Astrocyte (in vitro differentiated cells and primary cell): ENCODE measurements at regions not wholly inside any gene's neighbourhood (a gene's known extent, or its start where the extent isn't known, plus 50 kb on each side); places are given as distances from the start of the nearest gene placed in this dataset.

Source experiments
- DNase-seq: peaks from one replicate; pipeline ENCODE4 v3.0.0-alpha.2; 2010; ENCODE audit warnings: low read depth
- FAIRE-seq: peaks from 2 replicates; lab custom pipeline; 2011; peaks lifted over from hg19 to GRCh38; lab: Jason Lieb, UNC
- H2AFZ ChIP-seq: 2 replicates; pipeline ENCODE4 v1.6.0; 2012; ENCODE audit warnings: low read depth, low read length, inconsistent platforms
- H3K27ac ChIP-seq: 2 replicates; pipeline ENCODE4 v1.5.1; 2011; ENCODE audit warnings: low read depth, low read length, inconsistent platforms
- H3K27me3 ChIP-seq: 2 replicates; pipeline ENCODE4 v1.6.0; 2011; ENCODE audit warnings: low read length, inconsistent platforms; ENCODE audit not compliant: insufficient read depth
- H3K36me3 ChIP-seq: 2 replicates; pipeline ENCODE4 v1.5.1; 2011; ENCODE audit warnings: low read length, inconsistent platforms; ENCODE audit not compliant: insufficient read depth
- H3K4me1 ChIP-seq: 2 replicates; pipeline ENCODE4 v1.5.1; 2011; ENCODE audit warnings: low read length, inconsistent platforms; ENCODE audit not compliant: insufficient read depth
- H3K4me2 ChIP-seq: 2 replicates; pipeline ENCODE4 v1.6.0; 2012; ENCODE audit warnings: low read length, inconsistent platforms
- H3K4me3 ChIP-seq: 2 replicates; pipeline ENCODE4 v1.5.1; 2011; ENCODE audit warnings: low read depth, mild to moderate bottlenecking, low read length, inconsistent platforms; ENCODE audit not compliant: insufficient read depth
- H3K79me2 ChIP-seq: 2 replicates; pipeline ENCODE4 v1.6.0; 2012; ENCODE audit warnings: mild to moderate bottlenecking, low read length, inconsistent platforms; ENCODE audit not compliant: insufficient read depth
- H3K9ac ChIP-seq: 2 replicates; pipeline ENCODE4 v1.6.0; 2012; ENCODE audit warnings: mild to moderate bottlenecking, low read length, inconsistent platforms
- H3K9me3 ChIP-seq: 2 replicates; pipeline ENCODE4 v1.5.1; 2012; ENCODE audit warnings: low read depth, mild to moderate bottlenecking, low read length, inconsistent platforms; ENCODE audit not compliant: insufficient read depth
- H4K20me1 ChIP-seq: 2 replicates; pipeline ENCODE4 v1.6.0; 2012; ENCODE audit warnings: low read length, inconsistent platforms; ENCODE audit not compliant: insufficient read depth
- H3K27ac Mint-ChIP-seq: one replicate; pipeline ENCODE4 v1.8.0; 2021; ENCODE audit warnings: mild to moderate bottlenecking, mixed read lengths; ENCODE audit not compliant: unreplicated experiment
- H3K27me3 Mint-ChIP-seq: one replicate; pipeline ENCODE4 v1.8.0; 2021; ENCODE audit warnings: low read depth, mixed read lengths; ENCODE audit not compliant: unreplicated experiment
- H3K36me3 Mint-ChIP-seq: one replicate; pipeline ENCODE4 v1.8.0; 2021; ENCODE audit warnings: low read depth, mixed read lengths; ENCODE audit not compliant: unreplicated experiment
- H3K4me1 Mint-ChIP-seq: one replicate; pipeline ENCODE4 v1.8.0; 2021; ENCODE audit warnings: low read depth, mixed read lengths; ENCODE audit not compliant: unreplicated experiment
- H3K4me3 Mint-ChIP-seq: one replicate; pipeline ENCODE4 v1.8.0; 2021; ENCODE audit warnings: mild to moderate bottlenecking, moderate library complexity, mixed read lengths; ENCODE audit not compliant: unreplicated experiment
- H3K9me3 Mint-ChIP-seq: one replicate; pipeline ENCODE4 v1.8.0; 2021; ENCODE audit warnings: mild to moderate bottlenecking, mixed read lengths; ENCODE audit not compliant: unreplicated experiment
- CTCF ChIP-seq: IDR thresholded peaks from 2 replicates; pipeline ENCODE4 v1.5.1; 2011; ENCODE audit warnings: low read depth, mild to moderate bottlenecking, inconsistent platforms, low read length, moderate library complexity; ENCODE audit not compliant: insufficient read depth
- EZH2 ChIP-seq: IDR thresholded peaks from 2 replicates; pipeline ENCODE4 v1.6.1; 2012; ENCODE audit warnings: mild to moderate bottlenecking, low read length, inconsistent platforms; ENCODE audit not compliant: insufficient read depth

- Histone ChIP-seq H4K20me1 (no peaks in the 10 kb centered on the region), H3K4me1 (no peaks in the 10 kb centered on the region), H3K27ac (no peak overlapping the region), H3K27me3 (no peaks in the 10 kb centered on the region), H3K9ac (no peak overlapping the region), H3K9me3 (no peaks in the 10 kb centered on the region), H3K79me2 (no peaks in the 10 kb centered on the region), H3K36me3 (no peaks in the 10 kb centered on the region), H3K4me3 (no peak overlapping the region), H2AFZ (no peak overlapping the region), H3K4me2 (no peak overlapping the region)
- Mint-ChIP-seq H3K4me1 (no peaks in the 10 kb centered on the region), H3K4me3 (no peak overlapping the region), H3K36me3 (no peaks in the 10 kb centered on the region), H3K27me3 (no peaks in the 10 kb centered on the region), H3K9me3 (no peaks in the 10 kb centered on the region), H3K27ac (no peak overlapping the region)
- DNase-seq (no peak), FAIRE-seq (no peak)
- TF ChIP-seq EZH2, result no peak
- TF ChIP-seq CTCF, result no peak
These were observed 76.4 kb upstream of the FUNDC1 start for GRCh38 chrX:44619039-44619438.

GRCh38 chrX:44596277-44596676 is 53.6 kb upstream of the FUNDC1 start:
- no peak overlapping the region for H3K4me2 ChIP-seq
- no peaks in the 10 kb centered on the region for H3K4me1 ChIP-seq
- no peaks in the 10 kb centered on the region for H3K79me2 ChIP-seq
- H3K27ac Mint-ChIP-seq, result no peak overlapping the region
- no peaks in the 10 kb centered on the region for H3K9me3 Mint-ChIP-seq
- H3K4me3 Mint-ChIP-seq, result no peak overlapping the region
- no peaks in the 10 kb centered on the region for H3K27me3 ChIP-seq
- H3K9ac ChIP-seq, result no peak overlapping the region
- TF ChIP-seq EZH2 (no peak), CTCF (no peak)
- H3K36me3 ChIP-seq, result no peaks in the 10 kb centered on the region
- no peaks in the 10 kb centered on the region for H3K9me3 ChIP-seq
- H3K27ac ChIP-seq, result no peak overlapping the region
- H3K4me3 ChIP-seq, result no peak overlapping the region
- H3K4me1 Mint-ChIP-seq, result no peaks in the 10 kb centered on the region
- H3K36me3 Mint-ChIP-seq, result no peaks in the 10 kb centered on the region
- DNase-seq (no peak), FAIRE-seq (no peak)
- no peaks in the 10 kb centered on the region for H3K27me3 Mint-ChIP-seq
- no peaks in the 10 kb centered on the region for H4K20me1 ChIP-seq
- no peak overlapping the region for H2AFZ ChIP-seq
